ENCODE measurements at regions not wholly inside any gene's neighbourhood (a gene's known extent, or its start where the extent isn't known, plus 50 kb on each side); places are given as distances from the start of the nearest gene placed in this dataset.
A peak's percentile ranks its signal among the peaks of the same experiment; 100 is the strongest.

DNA sequence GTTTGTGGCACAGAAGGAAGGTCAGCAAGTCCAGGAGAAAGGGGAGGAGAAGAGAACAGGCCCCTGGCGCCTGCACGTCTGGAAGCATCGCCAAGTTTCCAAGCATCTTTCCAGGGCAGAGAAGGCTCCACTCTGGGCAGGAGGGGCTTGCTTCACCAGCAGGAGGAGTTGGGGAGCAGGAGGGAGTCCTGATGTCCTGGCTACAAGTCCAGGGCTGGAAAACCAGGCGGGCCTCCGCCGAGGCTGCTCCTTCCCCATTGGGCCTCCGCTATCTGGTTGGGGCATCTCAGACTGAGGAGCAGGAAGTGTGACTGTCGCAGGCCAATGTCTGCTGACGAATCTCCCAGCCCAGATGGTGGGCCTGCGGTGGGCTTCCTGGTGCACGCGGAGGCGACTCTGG lies 421.9 kb downstream of the PREX1 start:
- Mint-ChIP-seq H3K9me3 (ENCODE audit: unreplicated experiment) (no peaks in the 10 kb centered on the region), H3K27ac (ENCODE audit: unreplicated experiment) (no peak overlapping the region), H3K27me3 (ENCODE audit: insufficient read depth, unreplicated experiment) (no peaks in the 10 kb centered on the region), H3K36me3 (ENCODE audit: insufficient read depth, unreplicated experiment) (no peaks in the 10 kb centered on the region), H3K4me1 (ENCODE audit: low read depth, unreplicated experiment) (no peaks in the 10 kb centered on the region), H3K4me3 (ENCODE audit: unreplicated experiment) (no peak overlapping the region)
- H3K9me3 ChIP-seq: no peaks in the 10 kb centered on the region
- no peaks in the 10 kb centered on the region for H3K36me3 ChIP-seq (ENCODE audit: control insufficient read depth, insufficient read depth, low read length)
- no TSS peak for BruUV-seq (replicated peaks)
- H3K4me1 ChIP-seq: peaks cover under 1% of the 10 kb centered on the region; the same call in 1 of the 2 replicates
- peak in 1 of 2 experiments; percentile 47 for DNase-seq
- intact Hi-C loops (cut with micrococcal nuclease; ENCODE audit: unreplicated experiment): no loop called here
- no peaks in the 10 kb centered on the region for H3K27me3 ChIP-seq (replicated peaks; ENCODE audit: control insufficient read depth, insufficient read depth, low read length)
- ChIA-PET CTCF (interaction anchor here (2.4 kb wide), 1 partner anchor 215 kb away, joined by 10 read pairs; no protein-coding TSS in a partner anchor), POLR2A (no interaction called here)
- H3K4me3 ChIP-seq (ENCODE audit: low read depth, low read length): no peak overlapping the region
- TF ChIP-seq, protein P1, sequence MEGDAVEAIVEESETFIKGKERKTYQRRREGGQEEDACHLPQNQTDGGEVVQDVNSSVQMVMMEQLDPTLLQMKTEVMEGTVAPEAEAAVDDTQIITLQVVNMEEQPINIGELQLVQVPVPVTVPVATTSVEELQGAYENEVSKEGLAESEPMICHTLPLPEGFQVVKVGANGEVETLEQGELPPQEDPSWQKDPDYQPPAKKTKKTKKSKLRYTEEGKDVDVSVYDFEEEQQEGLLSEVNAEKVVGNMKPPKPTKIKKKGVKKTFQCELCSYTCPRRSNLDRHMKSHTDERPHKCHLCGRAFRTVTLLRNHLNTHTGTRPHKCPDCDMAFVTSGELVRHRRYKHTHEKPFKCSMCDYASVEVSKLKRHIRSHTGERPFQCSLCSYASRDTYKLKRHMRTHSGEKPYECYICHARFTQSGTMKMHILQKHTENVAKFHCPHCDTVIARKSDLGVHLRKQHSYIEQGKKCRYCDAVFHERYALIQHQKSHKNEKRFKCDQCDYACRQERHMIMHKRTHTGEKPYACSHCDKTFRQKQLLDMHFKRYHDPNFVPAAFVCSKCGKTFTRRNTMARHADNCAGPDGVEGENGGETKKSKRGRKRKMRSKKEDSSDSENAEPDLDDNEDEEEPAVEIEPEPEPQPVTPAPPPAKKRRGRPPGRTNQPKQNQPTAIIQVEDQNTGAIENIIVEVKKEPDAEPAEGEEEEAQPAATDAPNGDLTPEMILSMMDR (IDR thresholded peaks at IDR 0.05; ENCODE audit: insufficient read depth in 1 of 2, low read depth in 1 of 2, low read length in 1 of 2, severe bottlenecking in 1 of 2, unreplicated experiment in 1 of 2): no peak

DNA sequence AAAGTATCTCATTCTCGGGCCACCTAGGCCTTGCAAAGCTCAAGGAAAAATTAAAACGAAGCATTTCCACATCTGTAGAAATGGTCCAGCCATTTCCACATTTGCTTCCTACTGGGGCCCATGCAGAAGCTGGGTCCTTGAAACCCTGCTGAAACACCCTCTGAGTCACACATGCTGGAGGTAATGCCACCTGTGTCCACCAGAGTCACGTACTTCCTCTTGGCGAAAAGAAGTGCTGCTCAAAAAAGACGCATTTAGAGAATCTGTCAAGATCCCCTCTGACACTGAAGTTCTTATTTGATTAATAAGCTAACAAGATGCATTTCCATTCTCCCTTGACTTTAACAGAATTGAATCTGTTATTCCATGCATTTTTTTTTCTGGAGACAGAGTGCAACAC lies 423.2 kb downstream of the PREX1 start:
- no peak for DNase-seq
- ChIA-PET POLR2A (no interaction called here), CTCF (interaction anchor here (2.4 kb wide), 1 partner anchor 216 kb away, joined by 10 read pairs; no protein-coding TSS in a partner anchor)
- Mint-ChIP-seq H3K9me3 (ENCODE audit: unreplicated experiment) (no peaks in the 10 kb centered on the region), H3K4me3 (ENCODE audit: unreplicated experiment) (no peak overlapping the region), H3K4me1 (ENCODE audit: low read depth, unreplicated experiment) (peaks cover 4% of the 10 kb centered on the region), H3K27ac (ENCODE audit: unreplicated experiment) (no peak overlapping the region), H3K27me3 (ENCODE audit: insufficient read depth, unreplicated experiment) (no peaks in the 10 kb centered on the region), H3K36me3 (ENCODE audit: insufficient read depth, unreplicated experiment) (no peaks in the 10 kb centered on the region)
- Histone ChIP-seq H3K36me3 (ENCODE audit: control insufficient read depth, insufficient read depth, low read length) (no peaks in the 10 kb centered on the region), H3K4me3 (ENCODE audit: low read depth, low read length) (no peak overlapping the region), H3K9me3 (no peaks in the 10 kb centered on the region), H3K27me3 (replicated peaks; ENCODE audit: control insufficient read depth, insufficient read depth, low read length) (no peaks in the 10 kb centered on the region), H3K4me1 (peaks cover 14% of the 10 kb centered on the region)
- TF ChIP-seq, protein P1 (IDR thresholded peaks at IDR 0.05; ENCODE audit: insufficient read depth in 1 of 2, low read depth in 1 of 2, low read length in 1 of 2, severe bottlenecking in 1 of 2, unreplicated experiment in 1 of 2): peak; percentile 12 to 20
- intact Hi-C loops (cut with micrococcal nuclease; ENCODE audit: unreplicated experiment): no loop called here
- no TSS peak for BruUV-seq (replicated peaks)

DNA sequence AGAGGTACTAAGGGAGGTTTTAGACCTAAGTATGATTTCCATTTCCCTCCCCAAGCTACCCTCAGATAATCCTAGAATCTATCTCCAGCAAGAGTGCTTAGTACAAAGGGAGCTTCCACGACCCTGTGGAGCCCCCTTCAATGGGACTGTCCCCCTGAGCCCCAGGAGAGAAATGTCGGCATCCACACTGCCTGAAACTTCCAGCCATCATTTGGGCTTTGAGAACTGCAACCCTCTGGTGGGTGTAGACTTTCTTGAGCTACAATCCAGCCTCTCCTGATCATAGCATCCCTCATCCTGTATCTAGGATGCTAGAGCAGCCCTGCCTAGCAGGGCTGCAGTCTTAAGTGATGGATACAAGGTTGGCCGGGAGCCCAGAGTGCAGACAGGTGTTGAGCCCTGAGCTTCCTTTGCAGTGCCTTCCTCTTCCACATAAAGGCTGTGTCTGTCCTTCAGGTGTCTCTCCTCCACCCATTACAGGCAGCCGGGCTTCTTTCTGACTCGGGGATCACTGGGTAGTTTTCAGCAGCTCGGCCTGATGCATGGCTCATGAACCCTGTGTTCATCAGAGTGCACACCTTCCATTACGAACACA lies 424.5 kb downstream of the PREX1 start:
- peaks cover 26% of the 10 kb centered on the region for H3K4me1 ChIP-seq
- H3K9me3 Mint-ChIP-seq (ENCODE audit: unreplicated experiment): no peaks in the 10 kb centered on the region
- no peaks in the 10 kb centered on the region for H3K36me3 ChIP-seq (ENCODE audit: control insufficient read depth, insufficient read depth, low read length)
- DNase-seq: no peak
- no peaks in the 10 kb centered on the region for H3K27me3 Mint-ChIP-seq (ENCODE audit: insufficient read depth, unreplicated experiment)
- H3K27me3 ChIP-seq (replicated peaks; ENCODE audit: control insufficient read depth, insufficient read depth, low read length): no peaks in the 10 kb centered on the region
- ChIA-PET POLR2A (no interaction called here), CTCF (interaction anchor here (1.6 to 2.4 kb wide), 2 partner anchors 217 kb away, joined by 5 to 10 read pairs; no protein-coding TSS in a partner anchor)
- intact Hi-C loops (cut with micrococcal nuclease; ENCODE audit: unreplicated experiment): no loop called here
- no peak overlapping the region for H3K4me3 ChIP-seq (ENCODE audit: low read depth, low read length)
- peaks cover 14% of the 10 kb centered on the region for H3K4me1 Mint-ChIP-seq (ENCODE audit: low read depth, unreplicated experiment)
- no peaks in the 10 kb centered on the region for H3K36me3 Mint-ChIP-seq (ENCODE audit: insufficient read depth, unreplicated experiment)
- TF ChIP-seq, protein P1 (IDR thresholded peaks at IDR 0.05; ENCODE audit: insufficient read depth in 1 of 2, low read depth in 1 of 2, low read length in 1 of 2, severe bottlenecking in 1 of 2, unreplicated experiment in 1 of 2): no peak
- BruUV-seq (replicated peaks): no TSS peak
- H3K27ac Mint-ChIP-seq (ENCODE audit: unreplicated experiment): no peak overlapping the region
- no peaks in the 10 kb centered on the region for H3K9me3 ChIP-seq
- no peak overlapping the region for H3K4me3 Mint-ChIP-seq (ENCODE audit: unreplicated experiment)

Measured in Caco-2 (cell line).